A673 (cell line): ENCODE measurements at regions not wholly inside any gene's neighbourhood (a gene's known extent, or its start where the extent isn't known, plus 50 kb on each side); places are given as distances from the start of the nearest gene placed in this dataset.

ENCODE experiments used
- BruUV-seq: library from RNA; stranded (reverse); fragments of 400-500 nt; replicated peaks from 2 replicates; lab custom pipeline; 2021; lab: Mats Ljungman, UMichigan
- CTCF ChIA-PET: fragments of 300-600 bp; sonication (Branson Sonifier 250); formaldehyde crosslinking; loops from one replicate; lab custom pipeline; 2022; ENCODE audit warnings: antibody characterized with exemption; lab: Charles Lee
- POLR2A ChIA-PET: fragments of 300-600 bp; sonication (Branson Sonifier 250); formaldehyde crosslinking; loops from one replicate; lab custom pipeline; 2022; ENCODE audit warnings: antibody characterized with exemption; ENCODE audit not compliant: low non-redundant PET; lab: Charles Lee
- DNase-seq: peaks from one replicate; pipeline ENCODE4 v3.0.0-alpha.2; 2015; ENCODE audit warnings: low spot score
- H3K27ac ChIP-seq: fragments of 200-600 bp; sonication (generic); 2 replicates; pipeline ENCODE4 v1.5.1; 2016; ENCODE audit warnings: mixed run types, low read depth, mild to moderate bottlenecking, mixed read lengths, antibody characterized with exemption, low read length; ENCODE audit not compliant: poor library complexity, severe bottlenecking
- H3K27me3 ChIP-seq: fragments of 200-600 bp; sonication (generic); replicated peaks from 2 replicates; pipeline ENCODE4 v1.6.1; 2017; ENCODE audit warnings: mixed run types, low read depth, mild to moderate bottlenecking, mixed read lengths, antibody characterized with exemption, low read length; ENCODE audit not compliant: insufficient read depth, poor library complexity
- H3K36me3 ChIP-seq: fragments of 200-600 bp; sonication (generic); 2 replicates; pipeline ENCODE4 v1.6.1; 2016; ENCODE audit warnings: mixed run types, mild to moderate bottlenecking, mixed read lengths, antibody characterized with exemption, low read length; ENCODE audit not compliant: insufficient read depth, poor library complexity, severe bottlenecking
- H3K4me1 ChIP-seq: fragments of 200-600 bp; sonication (generic); 2 replicates; pipeline ENCODE4 v1.6.1; 2017; ENCODE audit warnings: mixed run types, mild to moderate bottlenecking, mixed read lengths, antibody characterized with exemption, low read length; ENCODE audit not compliant: insufficient read depth, poor library complexity, severe bottlenecking
- H3K4me3 ChIP-seq: fragments of 200-600 bp; sonication (generic); 2 replicates; pipeline ENCODE4 v1.5.1; 2016; ENCODE audit warnings: low read depth, mixed run types, mild to moderate bottlenecking, mixed read lengths, low read length; ENCODE audit not compliant: poor library complexity, severe bottlenecking
- H3K9me3 ChIP-seq: fragments of 200-600 bp; sonication (generic); 2 replicates; pipeline ENCODE4 v1.6.1; 2016; ENCODE audit warnings: mixed run types, low read depth, mild to moderate bottlenecking, mixed read lengths, antibody characterized with exemption, low read length; ENCODE audit not compliant: poor library complexity, severe bottlenecking
- CTCF ChIP-seq: fragments of 300-800, 200-600 bp; sonication (generic); conservative IDR thresholded peaks from 2 replicates; pipeline ENCODE4 v1.5.1; 2017; ENCODE audit warnings: low read depth, mild to moderate bottlenecking, antibody characterized with exemption, low read length, moderate library complexity, mixed read lengths
- EZH2 ChIP-seq: fragments of 200-600 bp; sonication (generic); IDR thresholded peaks from 2 replicates; pipeline ENCODE4 v1.6.1; 2017; ENCODE audit warnings: borderline replicate concordance, low read depth, mild to moderate bottlenecking, mixed read lengths, antibody characterized with exemption, low read length; ENCODE audit not compliant: poor library complexity, severe bottlenecking
- intact Hi-C: fragments of 100-400 bp; cut with micrococcal nuclease; formaldehyde crosslinking; loops from one replicate; pipeline ENCODE4 v1.10.0; 2022; ENCODE audit not compliant: unreplicated experiment

- POLR2A ChIA-PET, result no interaction called here
- intact Hi-C loops, result no loop called here
- TF ChIP-seq CTCF (no peak), EZH2 (no peak)
- BruUV-seq, result no TSS peak
- H3K36me3 ChIP-seq, result no peaks in the 10 kb centered on the region
- no peak for DNase-seq
- H3K4me3 ChIP-seq, result no peak overlapping the region
- no peak overlapping the region for H3K27ac ChIP-seq
- H3K27me3 ChIP-seq, result no peaks in the 10 kb centered on the region
- H3K9me3 ChIP-seq, result no peaks in the 10 kb centered on the region
- CTCF ChIA-PET, result no interaction called here
- no peaks in the 10 kb centered on the region for H3K4me1 ChIP-seq
Observed at GRCh38 chr10:8214587-8214986, 160.1 kb downstream of the GATA3 start.

GRCh38 chr10:8216893-8217292, 162.4 kb downstream of the GATA3 start:
- intact Hi-C loops, result no loop called here

GRCh38 chr10:8221451-8221850, 167.0 kb downstream of the GATA3 start:
- no peaks in the 10 kb centered on the region for H3K27me3 ChIP-seq
- TF ChIP-seq CTCF (no peak), EZH2 (no peak)
- CTCF ChIA-PET, result no interaction called here
- intact Hi-C loops, result no loop called here
- no peak for DNase-seq
- no peak overlapping the region for H3K27ac ChIP-seq
- BruUV-seq, result no TSS peak
- H3K4me1 ChIP-seq, result no peaks in the 10 kb centered on the region
- H3K9me3 ChIP-seq, result no peaks in the 10 kb centered on the region
- no peak overlapping the region for H3K4me3 ChIP-seq
- POLR2A ChIA-PET, result interaction anchor here (0.6 kb wide), 1 partner anchor 347 kb away, joined by 3 read pairs; no protein-coding TSS in a partner anchor
- H3K36me3 ChIP-seq, result no peaks in the 10 kb centered on the region

More at GRCh38 chr10:8216893-8217292, 162.4 kb downstream of the GATA3 start:
- no peak for TF ChIP-seq CTCF
- TF ChIP-seq EZH2, result no peak
- POLR2A ChIA-PET, result no interaction called here
- no peak overlapping the region for H3K27ac ChIP-seq
- H3K27me3 ChIP-seq, result no peaks in the 10 kb centered on the region
- H3K9me3 ChIP-seq, result no peaks in the 10 kb centered on the region
- H3K36me3 ChIP-seq, result no peaks in the 10 kb centered on the region
- DNase-seq, result no peak
- no peak overlapping the region for H3K4me3 ChIP-seq
- CTCF ChIA-PET, result no interaction called here
- H3K4me1 ChIP-seq, result no peaks in the 10 kb centered on the region
- BruUV-seq, result no TSS peak
